WERI-Rb-1 (cell line): ENCODE measurements at regions not wholly inside any gene's neighbourhood (a gene's known extent, or its start where the extent isn't known, plus 50 kb on each side); places are given as distances from the start of the nearest gene placed in this dataset.
A peak's percentile ranks its signal among the peaks of the same experiment; 100 is the strongest.

Experiments used
- DNase-seq: peaks from one replicate; pipeline ENCODE4 v3.0.0-alpha.2; 2020
- H3K27ac ChIP-seq: fragments of 250-450 bp; sonication (Bioruptor Pico); 2 replicates; pipeline ENCODE4 v1.5.1; 2020; ENCODE audit warnings: mild to moderate bottlenecking, moderate library complexity
- H3K27me3 ChIP-seq: fragments of 250-450 bp; sonication (Bioruptor Pico); 2 replicates; pipeline ENCODE4 v1.5.1; 2021; ENCODE audit warnings: mild to moderate bottlenecking, low read depth, moderate library complexity; ENCODE audit not compliant: insufficient read depth, severe bottlenecking
- H3K36me3 ChIP-seq: fragments of 250-450 bp; sonication (Bioruptor Pico); 2 replicates; pipeline ENCODE4 v1.5.1; 2020; ENCODE audit warnings: mild to moderate bottlenecking, moderate library complexity
- H3K4me3 ChIP-seq: 2 replicates; pipeline ENCODE4 v1.5.1; 2011; ENCODE audit warnings: low read depth, mild to moderate bottlenecking, control low read depth, low read length
- H3K9me3 ChIP-seq: fragments of 250-450 bp; sonication (Bioruptor Pico); 2 replicates; pipeline ENCODE4 v1.5.1; 2021; ENCODE audit warnings: mild to moderate bottlenecking, moderate library complexity; ENCODE audit not compliant: severe bottlenecking
- CTCF ChIP-seq: IDR thresholded peaks from 2 replicates; pipeline ENCODE4 v1.5.1; 2011; ENCODE audit warnings: low read depth, mild to moderate bottlenecking, control low read depth, inconsistent platforms, low read length

- no peaks in the 10 kb centered on the region for H3K27me3 ChIP-seq
- H3K36me3 ChIP-seq, result no peaks in the 10 kb centered on the region
- no peak overlapping the region for H3K4me3 ChIP-seq
- no peak for TF ChIP-seq CTCF
- DNase-seq, result no peak
- H3K27ac ChIP-seq, result no peak overlapping the region
- no peaks in the 10 kb centered on the region for H3K9me3 ChIP-seq
Observed at GRCh38 chr12:92010368-92010767, 135.3 kb downstream of the BTG1 start.

GRCh38 chr12:92008345-92008744 is 137.3 kb downstream of the BTG1 start:
- Histone ChIP-seq H3K36me3 (no peaks in the 10 kb centered on the region), H3K4me3 (no peak overlapping the region), H3K9me3 (no peaks in the 10 kb centered on the region), H3K27ac (no peak overlapping the region), H3K27me3 (no peaks in the 10 kb centered on the region)
- DNase-seq, result no peak
- TF ChIP-seq CTCF, result no peak

- Histone ChIP-seq H3K9me3 (no peaks in the 10 kb centered on the region), H3K4me3 (no peak overlapping the region), H3K36me3 (no peaks in the 10 kb centered on the region), H3K27me3 (no peaks in the 10 kb centered on the region), H3K27ac (no peak overlapping the region)
- DNase-seq, result peak; percentile 9
- TF ChIP-seq CTCF, result no peak
Observed at GRCh38 chr12:92007787-92008186, 137.9 kb downstream of the BTG1 start.

- no peak for DNase-seq
- Histone ChIP-seq H3K27me3 (no peaks in the 10 kb centered on the region), H3K27ac (no peak overlapping the region)
Observed at GRCh38 chr12:92003701-92004100, 141.9 kb downstream of the BTG1 start.

GRCh38 chr12:92002673-92003382 is 142.8 kb downstream of the BTG1 start:
- Histone ChIP-seq H3K4me3 (no peak overlapping the region), H3K9me3 (no peaks in the 10 kb centered on the region), H3K27ac (no peak overlapping the region), H3K36me3 (no peaks in the 10 kb centered on the region), H3K27me3 (no peaks in the 10 kb centered on the region)
- no peak for DNase-seq
- TF ChIP-seq CTCF, result no peak

More at GRCh38 chr12:92003701-92004100, 141.9 kb downstream of the BTG1 start:
- Histone ChIP-seq H3K36me3 (no peaks in the 10 kb centered on the region), H3K4me3 (no peak overlapping the region), H3K9me3 (no peaks in the 10 kb centered on the region)
- TF ChIP-seq CTCF, result no peak

- H3K27ac ChIP-seq, result no peak overlapping the region
- no peak overlapping the region for H3K4me3 ChIP-seq
- DNase-seq, result no peak
- no peak for TF ChIP-seq CTCF
- H3K36me3 ChIP-seq, result no peaks in the 10 kb centered on the region
- no peaks in the 10 kb centered on the region for H3K27me3 ChIP-seq
- no peaks in the 10 kb centered on the region for H3K9me3 ChIP-seq
Observed at GRCh38 chr12:92002195-92002649, 143.4 kb downstream of the BTG1 start.
